ENCODE measurements at regions not wholly inside any gene's neighbourhood (a gene's known extent, or its start where the extent isn't known, plus 50 kb on each side); places are given as distances from the start of the nearest gene placed in this dataset.

GRCh38 chr13:73482556-73482955 is 423.8 kb downstream of the KLF5 start:
- no peak for DNase-seq

DNA sequence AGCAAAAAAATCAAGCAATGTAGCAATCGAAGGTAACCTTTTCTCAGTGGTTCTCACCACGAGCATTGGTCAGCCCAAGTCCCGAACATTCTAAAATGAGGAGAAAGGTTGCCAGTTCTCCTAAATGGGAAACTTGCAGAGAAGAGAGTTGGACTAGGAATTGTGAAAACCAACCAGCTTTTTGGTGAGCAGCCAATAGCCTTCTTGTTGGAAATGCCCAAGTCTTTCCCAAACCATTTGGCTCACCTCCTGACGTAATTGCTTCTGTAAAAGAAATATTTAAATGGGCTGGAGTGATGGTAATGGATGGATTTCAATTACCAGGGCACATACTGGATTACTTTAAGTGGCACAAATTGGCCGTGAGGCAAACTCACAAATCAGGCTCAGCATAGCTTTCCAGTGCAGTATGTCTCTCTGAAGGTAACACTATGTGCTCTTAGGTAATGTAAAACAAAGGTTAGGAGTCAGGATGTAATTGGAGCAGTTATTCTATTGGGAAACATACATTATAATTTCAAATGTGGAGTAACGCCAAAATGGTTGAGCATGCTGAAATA is 423.2 kb downstream of the KLF5 start:
- DNase-seq, result peak; percentile 2

GRCh38 chr13:73480779-73481559 is 422.2 kb downstream of the KLF5 start:
- DNase-seq, result no peak

GRCh38 chr13:73479856-73480255 is 421.1 kb downstream of the KLF5 start:
- DNase-seq, result no peak

DNA sequence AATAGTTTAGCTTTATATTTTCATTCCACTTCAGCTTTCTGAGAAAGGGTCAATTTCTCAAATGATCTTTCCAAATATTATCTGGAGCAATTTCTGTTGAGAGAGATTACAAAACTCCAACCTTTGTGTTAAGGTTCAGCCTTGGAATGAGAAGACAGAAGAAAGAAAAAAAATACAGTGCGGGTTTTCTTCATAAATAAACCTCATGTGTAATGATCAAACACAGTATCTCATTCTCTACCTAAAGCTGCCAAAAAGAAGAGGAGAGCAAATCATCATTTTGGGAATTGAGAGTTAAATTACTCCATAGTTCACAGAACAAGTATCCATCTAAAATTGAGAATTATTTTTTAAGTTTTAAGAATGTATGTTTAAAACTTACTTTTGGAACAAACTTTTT is 420.5 kb downstream of the KLF5 start:
- DNase-seq, result no peak

- no peak for DNase-seq
These were observed 418.6 kb downstream of the KLF5 start for GRCh38 chr13:73477441-73477840.

GRCh38 chr13:73473016-73473415 is 414.2 kb downstream of the KLF5 start:
- no peak for DNase-seq

DNA sequence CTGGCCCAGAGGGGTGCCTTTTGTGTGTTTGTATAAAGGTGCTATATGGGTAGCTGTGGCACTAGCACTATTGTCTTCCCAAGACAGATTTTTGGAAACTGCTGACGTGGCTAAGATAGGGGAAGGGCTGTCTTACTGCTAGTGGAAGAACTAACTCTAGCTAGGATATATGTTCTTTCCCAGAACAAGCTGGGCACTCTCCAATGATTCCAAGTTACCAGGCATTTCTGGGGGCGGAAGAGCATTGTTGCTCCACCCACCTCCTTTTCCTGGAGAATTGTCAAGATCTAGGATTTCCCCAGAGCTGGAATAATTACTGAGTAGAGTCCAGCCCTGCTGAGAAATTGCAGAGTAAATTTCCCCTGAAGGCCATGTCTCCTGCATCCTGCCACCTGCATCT is 408.3 kb downstream of the KLF5 start:
- no peak for DNase-seq

DNA sequence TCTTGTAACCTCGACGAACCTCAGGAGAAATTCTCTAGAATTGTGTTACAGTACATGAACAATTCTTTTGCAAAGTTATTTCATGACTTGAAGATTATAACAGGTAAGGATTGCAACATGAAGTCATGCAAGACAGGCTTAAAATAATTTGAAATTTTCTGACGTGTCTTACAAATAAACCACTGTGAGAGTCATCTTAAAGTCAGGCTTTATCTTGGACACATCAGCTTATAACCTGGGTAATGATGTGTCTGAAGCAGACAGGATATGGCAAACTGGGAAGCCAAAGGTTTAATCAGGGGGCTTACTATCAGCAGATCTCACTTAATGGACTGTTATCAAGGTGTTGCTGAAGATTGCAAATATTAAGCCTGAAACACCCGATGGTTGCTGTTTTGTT is 407.8 kb downstream of the KLF5 start:
- DNase-seq, result no peak

GRCh38 chr13:73465617-73465971 is 406.8 kb downstream of the KLF5 start:
- DNase-seq, result no peak

DNA sequence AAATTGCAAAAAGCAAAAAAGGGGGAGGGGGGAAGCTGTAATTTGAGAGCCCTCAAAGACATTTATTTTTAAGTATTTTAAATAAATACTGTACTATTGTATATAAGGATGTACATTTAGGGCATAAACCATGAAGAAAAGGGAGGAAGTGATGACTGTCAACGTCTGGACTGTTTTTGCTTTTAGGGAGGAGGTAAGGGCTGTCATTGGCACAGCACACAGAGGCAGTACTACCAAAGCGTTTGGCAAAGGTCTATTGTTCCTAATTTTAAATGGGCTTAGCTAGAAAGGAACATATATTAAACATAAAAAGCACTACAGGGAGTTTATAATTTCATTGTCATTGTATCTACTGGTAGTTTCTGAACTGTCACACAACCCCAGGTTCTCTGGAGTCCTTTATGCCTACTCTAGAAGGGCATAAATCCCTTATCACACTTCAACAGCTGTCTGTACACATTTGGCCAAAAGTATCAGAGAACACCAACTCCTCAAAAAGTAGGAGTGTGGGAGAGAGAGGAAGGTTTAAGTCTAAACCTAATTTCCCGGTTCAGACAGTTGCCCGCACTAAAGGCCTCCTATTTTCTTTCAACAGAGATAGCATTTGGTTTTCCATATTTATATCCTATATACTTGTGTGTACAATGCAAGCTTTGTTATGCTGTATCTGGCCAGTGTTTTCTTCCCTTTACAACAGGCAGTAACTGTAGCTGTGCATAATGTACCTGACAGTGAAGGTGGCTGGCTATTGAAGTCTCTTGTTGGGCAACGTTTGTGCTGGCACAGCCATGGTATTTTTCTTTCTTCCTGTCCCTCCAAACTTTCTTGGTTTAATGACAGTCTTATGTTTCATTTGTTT is 406.2 kb downstream of the KLF5 start:
- DNase-seq, result no peak

DNA sequence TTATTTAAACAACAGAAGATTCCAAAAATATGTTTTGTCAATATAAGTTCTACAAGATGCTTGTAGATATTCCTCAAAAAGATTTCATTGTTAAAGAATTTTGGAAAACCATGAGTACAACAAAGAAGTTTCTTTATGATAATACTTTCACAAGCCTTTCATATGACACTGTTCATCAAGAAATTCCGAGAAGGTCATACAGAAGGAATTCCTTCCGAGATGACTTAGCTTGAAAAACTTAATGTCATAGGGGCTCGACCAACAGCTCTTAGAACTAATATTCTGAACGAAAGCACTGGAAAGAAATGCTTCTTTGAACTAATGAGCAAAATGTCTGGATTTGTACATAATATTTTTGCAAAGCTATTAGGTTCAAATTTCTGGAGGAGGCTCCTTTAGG is 403.4 kb downstream of the KLF5 start:
- DNase-seq, result no peak

DNA sequence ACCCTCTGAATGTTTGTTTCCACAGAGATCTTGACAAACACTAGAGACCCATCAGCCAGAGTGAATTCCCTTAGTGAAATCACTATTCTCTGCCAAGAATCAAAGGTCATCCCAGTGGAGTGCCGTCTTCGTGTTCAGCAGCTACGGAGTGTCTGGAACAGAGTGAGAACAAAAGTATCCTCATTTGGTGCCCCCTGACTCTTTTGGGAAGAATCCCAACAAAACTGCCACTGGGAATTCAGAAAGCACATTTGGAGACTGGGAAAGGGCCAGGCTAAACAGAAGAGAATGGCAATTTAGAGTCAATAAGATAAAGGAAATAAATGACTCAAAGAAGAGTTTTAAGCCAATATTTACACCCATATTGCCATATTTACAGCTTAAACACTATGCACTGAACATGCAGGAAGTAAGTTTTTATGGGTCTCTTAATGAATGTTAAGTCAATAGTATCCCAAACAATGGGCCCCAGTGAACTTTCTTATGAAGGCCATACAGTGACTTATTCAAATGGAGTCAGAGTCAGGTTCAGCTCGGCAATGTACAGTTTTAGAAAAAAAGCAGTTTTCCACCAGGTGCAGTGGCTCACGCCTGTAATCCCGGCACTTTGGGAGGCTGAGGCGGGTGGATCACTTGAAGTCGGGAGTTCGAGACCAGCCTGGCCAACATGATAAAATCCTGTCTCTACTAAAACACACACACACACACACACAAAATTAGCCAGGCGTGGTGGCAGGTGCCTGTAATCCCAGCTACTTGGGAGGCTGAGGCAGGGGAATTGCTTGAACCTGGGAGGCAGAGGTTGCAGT is 392.6 kb downstream of the KLF5 start:
- no peak for DNase-seq

GRCh38 chr13:73450583-73450982 is 391.8 kb downstream of the KLF5 start:
- DNase-seq, result no peak

- DNase-seq, result no peak
These were observed 390.4 kb downstream of the KLF5 start for GRCh38 chr13:73449252-73449651.

DNA sequence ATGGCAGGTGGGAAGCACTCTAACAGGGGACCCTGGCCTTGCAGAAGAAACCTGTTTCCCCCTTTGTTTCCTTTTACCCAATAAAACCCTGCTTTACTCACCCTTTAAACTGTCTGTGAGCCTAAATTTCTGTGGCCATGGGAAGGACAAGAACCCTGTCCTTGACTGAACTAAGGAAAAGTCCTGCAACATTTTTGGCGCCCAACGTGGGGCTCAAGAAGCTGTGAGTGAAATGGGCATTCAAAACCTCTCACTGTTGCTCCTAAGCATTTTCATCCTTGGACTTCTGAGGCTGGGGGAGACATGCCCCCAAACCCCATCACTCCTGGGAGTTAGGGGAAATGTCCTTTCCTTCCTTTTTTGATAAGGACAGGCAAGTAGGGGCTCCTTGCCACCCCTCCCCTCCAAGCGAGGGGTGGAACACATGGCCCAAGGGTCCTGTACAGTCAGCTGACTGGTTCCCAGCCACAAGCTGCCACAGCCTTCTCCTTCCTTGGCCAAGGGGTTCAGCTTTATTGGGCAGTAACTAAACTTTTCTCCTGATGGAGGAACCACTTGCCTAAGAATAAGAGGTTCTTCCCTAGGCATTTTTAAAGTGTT is 381.6 kb downstream of the KLF5 start:
- DNase-seq, result no peak

- DNase-seq, result no peak
These were observed 375.1 kb downstream of the KLF5 start for GRCh38 chr13:73433890-73434289.

GRCh38 chr13:73433458-73433857 is 374.7 kb downstream of the KLF5 start:
- DNase-seq, result no peak

DNA sequence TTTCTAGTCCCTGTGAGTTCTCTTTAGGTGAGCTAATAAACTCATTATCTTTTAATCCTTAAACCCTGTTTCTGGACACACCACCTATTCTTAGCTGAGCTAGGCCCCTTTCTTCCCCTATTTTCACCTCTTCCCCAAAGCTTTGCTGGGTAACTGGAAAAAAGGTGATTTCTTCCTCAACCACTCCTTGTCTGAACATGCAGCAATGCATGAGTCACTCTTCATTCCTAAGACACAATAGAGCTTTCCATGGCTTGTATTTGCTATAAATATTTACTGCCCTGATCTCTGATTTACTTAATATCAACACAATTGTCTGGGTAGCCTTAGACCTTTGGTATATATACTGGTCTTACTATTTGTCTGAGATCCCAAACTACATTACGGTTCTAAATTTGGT is 370.9 kb downstream of the KLF5 start:
- DNase-seq, result no peak

DNA sequence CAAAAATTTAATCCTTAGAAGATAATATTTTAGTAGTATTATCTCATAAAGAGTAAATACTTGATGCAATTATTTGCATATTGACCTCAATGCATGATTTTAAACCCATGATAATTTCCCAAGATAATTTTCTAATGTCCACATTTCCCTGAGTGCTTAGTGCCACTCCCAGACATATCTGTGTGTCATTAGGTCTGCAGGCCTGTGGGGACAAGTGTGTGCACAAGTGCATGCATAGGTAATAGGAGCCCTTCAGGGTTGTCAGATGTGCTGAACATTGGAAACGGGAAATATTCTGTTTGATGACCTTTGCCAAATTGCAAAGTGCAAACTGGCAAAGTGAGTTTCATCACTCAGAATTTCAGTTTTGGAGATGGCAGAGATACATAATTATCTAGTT is 369.9 kb downstream of the KLF5 start:
- DNase-seq, result no peak

GRCh38 chr13:73428137-73428536 is 369.3 kb downstream of the KLF5 start:
- DNase-seq, result no peak

GRCh38 chr13:73422973-73423372 is 364.2 kb downstream of the KLF5 start:
- DNase-seq, result no peak

Measured in NCI-H1092 (cell line).